ENCODE measurements at regions not wholly inside any gene's neighbourhood (a gene's known extent, or its start where the extent isn't known, plus 50 kb on each side); places are given as distances from the start of the nearest gene placed in this dataset.

DNA sequence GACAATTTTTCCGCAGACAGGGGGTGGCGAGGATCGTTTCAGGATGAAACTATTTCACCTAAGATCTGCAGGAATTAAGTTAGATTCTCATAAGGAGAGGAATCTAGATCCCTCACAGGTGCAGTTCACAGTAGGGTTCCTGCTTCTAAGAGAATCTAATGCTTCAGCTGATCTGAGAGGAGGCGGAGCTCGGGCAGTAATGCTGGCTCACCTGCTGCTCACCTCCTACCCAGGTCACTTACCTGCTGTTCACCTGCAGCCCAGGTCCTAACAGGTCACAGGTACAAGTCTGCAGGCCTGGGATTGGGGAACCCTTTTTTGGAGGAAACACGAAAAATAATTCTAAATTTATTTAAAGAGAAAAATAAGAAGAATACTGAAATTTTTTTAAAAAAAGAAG, 406.8 kb downstream of the MCTP2 start:
- intact Hi-C loops (cut with micrococcal nuclease; ENCODE audit: unreplicated experiment): no loop called here
- WGBS (ENCODE audit: low lambda C conversion rate): 19% methylated on average over 6 of the region's 6 CpGs
- H4K20me1 ChIP-seq (ENCODE audit: insufficient read depth, low read length): no peaks in the 10 kb centered on the region
- H3K9ac ChIP-seq (ENCODE audit: insufficient read depth, low read depth, low read length): no peak overlapping the region
- FAIRE-seq (no peak), DNase-seq (ENCODE audit: low spot score) (no peak), ATAC-seq (no peak)
- H3K36me3 ChIP-seq (replicated peaks in 1 of 2; ENCODE audit: control insufficient read depth in 1 of 2, insufficient read depth in 2 of 2, low read length in 2 of 2): no peaks in the 10 kb centered on the region
- no peaks in the 10 kb centered on the region for H3K79me2 ChIP-seq (ENCODE audit: insufficient read depth, low read length)
- no peak overlapping the region for H2AFZ ChIP-seq (ENCODE audit: low read length)
- H3K4me3 ChIP-seq (replicated peaks in 1 of 3; ENCODE audit: insufficient read depth in 1 of 3, low read depth in 2 of 3, low read length in 3 of 3): no peak overlapping the region
- H3K27ac ChIP-seq (ENCODE audit: extremely low read length, insufficient read depth, low read length): no peak overlapping the region
- no peaks in the 10 kb centered on the region for H3K9me3 ChIP-seq (ENCODE audit: low read length)
- no peaks in the 10 kb centered on the region for H3K4me1 ChIP-seq (ENCODE audit: insufficient read depth, low read length)
- CTCF ChIA-PET (ENCODE audit: low intra/inter-chr PET ratio, low total read pairs): no interaction called here
- H3K27me3 ChIP-seq (ENCODE audit: control insufficient read depth in 1 of 2, insufficient read depth in 2 of 2, low read length in 2 of 2): no peaks in the 10 kb centered on the region; a peak in 1 of 5 replicates
- POLR2A ChIA-PET: no interaction called here
- BruUV-seq (replicated peaks): no TSS peak
- no peak overlapping the region for H3K4me2 ChIP-seq (ENCODE audit: low read depth, low read length)
- in situ Hi-C loops (cut with HindIII; ENCODE audit: extremely low pct_ligation_motif_present, low pct_unique_long_range_greater_than_20kb): no loop called here
- TF ChIP-seq ZNF124 (CRISPR knock-in tag; IDR thresholded peaks at IDR 0.05) (no peak), ZFP36L2 (CRISPR knock-in tag; IDR thresholded peaks at IDR 0.05) (no peak), ZNF569 (CRISPR knock-in tag; IDR thresholded peaks at IDR 0.05; ENCODE audit: borderline replicate concordance) (no peak), JUNB (CRISPR knock-in tag; IDR thresholded peaks at IDR 0.05; ENCODE audit: borderline replicate concordance) (no peak), REXO4 (CRISPR knock-in tag; IDR thresholded peaks at IDR 0.05; ENCODE audit: borderline replicate concordance) (no peak), ATF7-NPFF (CRISPR knock-in tag; IDR thresholded peaks at IDR 0.05; ENCODE audit: low read depth) (no peak), ZNF354B (CRISPR knock-in tag; IDR thresholded peaks at IDR 0.05) (no peak), SUZ12 (IDR thresholded peaks at IDR 0.05; ENCODE audit: low read depth, low read length) (no peak), SIX1 (CRISPR knock-in tag; IDR thresholded peaks at IDR 0.05; ENCODE audit: borderline replicate concordance) (no peak)
- TF ChIP-seq, protein P1, sequence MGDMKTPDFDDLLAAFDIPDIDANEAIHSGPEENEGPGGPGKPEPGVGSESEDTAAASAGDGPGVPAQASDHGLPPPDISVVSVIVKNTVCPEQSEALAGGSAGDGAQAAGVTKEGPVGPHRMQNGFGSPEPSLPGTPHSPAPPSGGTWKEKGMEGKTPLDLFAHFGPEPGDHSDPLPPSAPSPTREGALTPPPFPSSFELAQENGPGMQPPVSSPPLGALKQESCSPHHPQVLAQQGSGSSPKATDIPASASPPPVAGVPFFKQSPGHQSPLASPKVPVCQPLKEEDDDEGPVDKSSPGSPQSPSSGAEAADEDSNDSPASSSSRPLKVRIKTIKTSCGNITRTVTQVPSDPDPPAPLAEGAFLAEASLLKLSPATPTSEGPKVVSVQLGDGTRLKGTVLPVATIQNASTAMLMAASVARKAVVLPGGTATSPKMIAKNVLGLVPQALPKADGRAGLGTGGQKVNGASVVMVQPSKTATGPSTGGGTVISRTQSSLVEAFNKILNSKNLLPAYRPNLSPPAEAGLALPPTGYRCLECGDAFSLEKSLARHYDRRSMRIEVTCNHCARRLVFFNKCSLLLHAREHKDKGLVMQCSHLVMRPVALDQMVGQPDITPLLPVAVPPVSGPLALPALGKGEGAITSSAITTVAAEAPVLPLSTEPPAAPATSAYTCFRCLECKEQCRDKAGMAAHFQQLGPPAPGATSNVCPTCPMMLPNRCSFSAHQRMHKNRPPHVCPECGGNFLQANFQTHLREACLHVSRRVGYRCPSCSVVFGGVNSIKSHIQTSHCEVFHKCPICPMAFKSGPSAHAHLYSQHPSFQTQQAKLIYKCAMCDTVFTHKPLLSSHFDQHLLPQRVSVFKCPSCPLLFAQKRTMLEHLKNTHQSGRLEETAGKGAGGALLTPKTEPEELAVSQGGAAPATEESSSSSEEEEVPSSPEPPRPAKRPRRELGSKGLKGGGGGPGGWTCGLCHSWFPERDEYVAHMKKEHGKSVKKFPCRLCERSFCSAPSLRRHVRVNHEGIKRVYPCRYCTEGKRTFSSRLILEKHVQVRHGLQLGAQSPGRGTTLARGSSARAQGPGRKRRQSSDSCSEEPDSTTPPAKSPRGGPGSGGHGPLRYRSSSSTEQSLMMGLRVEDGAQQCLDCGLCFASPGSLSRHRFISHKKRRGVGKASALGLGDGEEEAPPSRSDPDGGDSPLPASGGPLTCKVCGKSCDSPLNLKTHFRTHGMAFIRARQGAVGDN (CRISPR knock-in tag; IDR thresholded peaks at IDR 0.05): no peak
- TF ChIP-seq, protein P2, sequence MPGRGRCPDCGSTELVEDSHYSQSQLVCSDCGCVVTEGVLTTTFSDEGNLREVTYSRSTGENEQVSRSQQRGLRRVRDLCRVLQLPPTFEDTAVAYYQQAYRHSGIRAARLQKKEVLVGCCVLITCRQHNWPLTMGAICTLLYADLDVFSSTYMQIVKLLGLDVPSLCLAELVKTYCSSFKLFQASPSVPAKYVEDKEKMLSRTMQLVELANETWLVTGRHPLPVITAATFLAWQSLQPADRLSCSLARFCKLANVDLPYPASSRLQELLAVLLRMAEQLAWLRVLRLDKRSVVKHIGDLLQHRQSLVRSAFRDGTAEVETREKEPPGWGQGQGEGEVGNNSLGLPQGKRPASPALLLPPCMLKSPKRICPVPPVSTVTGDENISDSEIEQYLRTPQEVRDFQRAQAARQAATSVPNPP (CRISPR knock-in tag; IDR thresholded peaks at IDR 0.05): no peak
- TF ChIP-seq, protein P3, sequence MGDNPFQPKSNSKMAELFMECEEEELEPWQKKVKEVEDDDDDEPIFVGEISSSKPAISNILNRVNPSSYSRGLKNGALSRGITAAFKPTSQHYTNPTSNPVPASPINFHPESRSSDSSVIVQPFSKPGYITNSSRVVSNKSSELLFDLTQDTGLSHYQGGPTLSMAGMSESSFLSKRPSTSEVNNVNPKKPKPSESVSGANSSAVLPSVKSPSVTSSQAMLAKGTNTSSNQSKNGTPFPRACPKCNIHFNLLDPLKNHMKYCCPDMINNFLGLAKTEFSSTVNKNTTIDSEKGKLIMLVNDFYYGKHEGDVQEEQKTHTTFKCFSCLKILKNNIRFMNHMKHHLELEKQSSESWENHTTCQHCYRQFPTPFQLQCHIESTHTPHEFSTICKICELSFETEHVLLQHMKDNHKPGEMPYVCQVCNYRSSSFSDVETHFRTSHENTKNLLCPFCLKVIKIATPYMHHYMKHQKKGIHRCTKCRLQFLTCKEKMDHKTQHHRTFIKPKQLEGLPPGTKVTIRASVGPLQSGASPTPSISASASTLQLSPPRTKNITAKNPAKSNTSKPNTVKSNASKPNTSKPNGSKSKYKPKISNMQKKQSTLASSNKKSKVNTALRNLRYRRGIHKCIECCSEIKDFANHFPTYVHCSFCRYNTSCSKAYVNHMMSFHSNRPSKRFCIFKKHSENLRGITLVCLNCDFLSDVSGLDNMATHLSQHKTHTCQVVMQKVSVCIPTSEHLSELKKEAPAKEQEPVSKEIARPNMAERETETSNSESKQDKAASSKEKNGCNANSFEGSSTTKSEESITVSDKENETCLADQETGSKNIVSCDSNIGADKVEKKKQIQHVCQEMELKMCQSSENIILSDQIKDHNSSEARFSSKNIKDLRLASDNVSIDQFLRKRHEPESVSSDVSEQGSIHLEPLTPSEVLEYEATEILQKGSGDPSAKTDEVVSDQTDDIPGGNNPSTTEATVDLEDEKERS (CRISPR knock-in tag; IDR thresholded peaks at IDR 0.05): no peak
- TF ChIP-seq, protein P4, sequence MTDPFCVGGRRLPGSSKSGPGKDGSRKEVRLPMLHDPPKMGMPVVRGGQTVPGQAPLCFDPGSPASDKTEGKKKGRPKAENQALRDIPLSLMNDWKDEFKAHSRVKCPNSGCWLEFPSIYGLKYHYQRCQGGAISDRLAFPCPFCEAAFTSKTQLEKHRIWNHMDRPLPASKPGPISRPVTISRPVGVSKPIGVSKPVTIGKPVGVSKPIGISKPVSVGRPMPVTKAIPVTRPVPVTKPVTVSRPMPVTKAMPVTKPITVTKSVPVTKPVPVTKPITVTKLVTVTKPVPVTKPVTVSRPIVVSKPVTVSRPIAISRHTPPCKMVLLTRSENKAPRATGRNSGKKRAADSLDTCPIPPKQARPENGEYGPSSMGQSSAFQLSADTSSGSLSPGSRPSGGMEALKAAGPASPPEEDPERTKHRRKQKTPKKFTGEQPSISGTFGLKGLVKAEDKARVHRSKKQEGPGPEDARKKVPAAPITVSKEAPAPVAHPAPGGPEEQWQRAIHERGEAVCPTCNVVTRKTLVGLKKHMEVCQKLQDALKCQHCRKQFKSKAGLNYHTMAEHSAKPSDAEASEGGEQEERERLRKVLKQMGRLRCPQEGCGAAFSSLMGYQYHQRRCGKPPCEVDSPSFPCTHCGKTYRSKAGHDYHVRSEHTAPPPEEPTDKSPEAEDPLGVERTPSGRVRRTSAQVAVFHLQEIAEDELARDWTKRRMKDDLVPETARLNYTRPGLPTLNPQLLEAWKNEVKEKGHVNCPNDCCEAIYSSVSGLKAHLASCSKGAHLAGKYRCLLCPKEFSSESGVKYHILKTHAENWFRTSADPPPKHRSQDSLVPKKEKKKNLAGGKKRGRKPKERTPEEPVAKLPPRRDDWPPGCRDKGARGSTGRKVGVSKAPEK (CRISPR knock-in tag; IDR thresholded peaks at IDR 0.05; ENCODE audit: borderline replicate concordance): no peak
